Left hindlimb (tissue), 1 donor: ENCODE measurements at regions not wholly inside any gene's neighbourhood (a gene's known extent, or its start where the extent isn't known, plus 50 kb on each side); places are given as distances from the start of the nearest gene placed in this dataset.

Source experiments
- DNase-seq: peaks from one replicate; pipeline ENCODE4 v3.0.0-alpha.2; 2018

DNA sequence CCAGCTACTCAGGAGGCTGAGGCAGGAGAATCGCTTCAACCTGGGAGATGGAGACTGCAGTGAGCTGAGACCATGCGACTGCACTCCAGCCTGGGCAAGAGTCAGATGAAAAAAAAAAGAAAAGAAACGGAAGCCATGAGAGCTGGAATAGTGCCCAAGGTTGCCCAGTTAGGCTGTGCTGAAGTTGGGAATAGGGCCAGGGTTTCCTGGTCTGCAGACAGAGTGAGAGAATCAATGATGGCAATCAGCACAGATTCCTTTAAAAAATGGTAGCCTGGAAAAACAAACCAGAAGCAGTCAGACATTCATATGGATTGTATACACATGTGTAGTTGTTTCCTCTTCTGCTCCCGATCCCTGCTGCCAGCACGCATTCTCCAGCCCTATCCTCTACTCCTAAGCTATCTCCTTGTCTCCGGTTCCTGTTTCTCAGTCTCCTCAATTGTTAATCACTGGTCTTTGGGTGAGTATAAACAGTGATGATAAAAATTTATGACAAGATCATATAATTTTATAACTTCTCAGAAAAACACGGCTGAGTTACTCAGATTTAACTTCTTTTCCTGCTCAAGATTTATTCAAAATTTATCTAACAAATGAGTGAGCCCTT, 316.2 kb upstream of the UMPS start:
- DNase-seq, result no peak

DNA sequence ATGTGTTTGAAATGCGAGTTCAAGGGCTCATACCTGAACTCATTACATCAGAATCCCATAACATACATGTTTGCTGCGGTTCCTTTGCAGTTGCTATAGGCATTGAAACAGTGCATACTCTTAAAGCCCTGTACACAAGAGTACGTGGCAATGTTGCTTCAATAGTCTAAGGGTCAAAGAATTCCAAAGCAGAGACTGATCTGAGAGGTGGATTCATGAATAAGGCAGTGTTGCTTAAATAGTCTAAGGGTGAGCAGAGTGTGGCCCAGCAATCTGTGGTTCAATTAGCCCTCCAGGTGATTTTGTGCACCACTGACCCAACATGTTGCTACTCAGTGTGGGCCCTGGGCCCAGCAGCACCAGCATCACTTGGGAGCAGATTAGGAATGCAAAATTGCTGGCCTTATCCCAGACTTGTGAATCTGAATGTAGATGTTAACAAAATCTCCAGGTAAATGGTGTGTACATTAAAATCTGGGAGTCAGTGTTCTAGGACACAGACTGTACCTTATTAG, 314.7 kb upstream of the UMPS start:
- DNase-seq, result no peak

DNA sequence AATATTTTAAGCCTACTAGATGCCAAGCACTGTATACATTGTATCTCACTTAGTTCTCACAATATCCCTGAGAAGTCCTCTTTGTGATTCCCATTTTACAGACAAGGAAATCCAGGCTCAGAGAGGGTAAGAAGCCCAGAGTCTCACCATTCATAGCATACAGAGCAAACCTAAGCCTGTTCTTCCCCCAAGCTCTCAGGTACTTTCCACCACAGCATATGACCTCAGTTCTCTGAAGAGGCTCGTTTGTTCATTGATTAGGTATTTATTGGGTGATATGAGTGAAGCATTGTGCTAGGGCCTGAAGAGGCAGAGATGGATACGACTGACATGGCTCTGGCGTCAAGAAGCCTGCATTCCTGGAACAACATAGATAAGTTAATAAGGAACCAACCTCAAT, 310.9 kb upstream of the UMPS start:
- no peak for DNase-seq

DNA sequence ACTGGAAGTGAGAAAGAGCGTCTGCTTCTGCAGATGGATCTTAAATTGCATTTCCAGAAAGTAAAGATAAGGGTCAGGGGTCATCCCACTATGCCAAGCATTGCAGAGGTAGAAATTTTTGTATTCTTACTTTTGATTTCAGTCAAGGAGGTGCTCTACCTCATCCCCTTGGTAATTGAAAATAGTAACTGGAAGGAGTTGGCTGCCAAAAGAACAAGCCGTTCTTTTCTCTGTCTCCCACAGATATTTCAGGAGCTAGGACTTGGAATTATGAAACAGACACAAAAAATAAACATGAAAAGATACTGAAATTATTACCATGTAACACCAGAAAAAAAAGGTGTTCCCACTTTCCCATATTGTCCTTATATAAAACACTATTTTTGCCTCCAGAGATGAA, 309.9 kb upstream of the UMPS start:
- no peak for DNase-seq

DNA sequence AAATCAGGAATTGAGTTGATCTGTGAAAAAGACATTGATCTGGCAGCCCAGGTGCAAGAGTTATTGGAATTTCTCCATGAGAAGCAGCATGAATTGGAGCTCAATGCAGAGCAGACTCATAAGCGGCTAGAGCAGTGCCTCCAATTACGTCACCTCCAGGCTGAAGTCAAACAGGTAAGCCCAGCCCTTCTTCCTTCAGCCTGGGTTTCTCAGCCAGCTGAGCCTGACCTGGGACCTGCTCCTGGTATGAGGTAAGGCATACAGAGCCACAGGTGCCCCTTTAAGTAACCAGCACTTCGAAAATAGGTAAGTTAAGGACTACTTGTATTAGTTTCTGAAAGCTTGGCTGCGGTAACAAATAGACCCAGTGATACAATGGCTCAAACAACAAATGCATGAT, 307.4 kb upstream of the UMPS start:
- DNase-seq, result no peak

DNA sequence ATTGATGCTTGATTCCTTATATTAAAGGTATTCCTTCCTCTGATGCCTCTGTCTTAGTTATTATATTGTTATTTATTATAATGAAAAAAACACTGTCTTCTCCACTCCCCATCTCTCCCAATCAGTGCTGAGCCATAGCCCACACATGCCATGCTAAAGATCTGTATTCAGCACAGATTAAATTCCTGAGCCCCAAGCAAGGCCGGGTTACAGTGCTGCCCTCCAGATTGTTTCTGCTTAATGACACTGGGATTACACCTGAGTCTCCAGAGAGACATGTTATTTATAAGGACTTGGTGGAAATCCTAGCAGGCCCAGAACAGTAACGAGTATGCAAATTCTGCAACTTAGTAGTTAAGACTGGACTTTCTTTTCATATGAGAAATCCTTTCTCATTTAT, 305.9 kb upstream of the UMPS start:
- no peak for DNase-seq

DNA sequence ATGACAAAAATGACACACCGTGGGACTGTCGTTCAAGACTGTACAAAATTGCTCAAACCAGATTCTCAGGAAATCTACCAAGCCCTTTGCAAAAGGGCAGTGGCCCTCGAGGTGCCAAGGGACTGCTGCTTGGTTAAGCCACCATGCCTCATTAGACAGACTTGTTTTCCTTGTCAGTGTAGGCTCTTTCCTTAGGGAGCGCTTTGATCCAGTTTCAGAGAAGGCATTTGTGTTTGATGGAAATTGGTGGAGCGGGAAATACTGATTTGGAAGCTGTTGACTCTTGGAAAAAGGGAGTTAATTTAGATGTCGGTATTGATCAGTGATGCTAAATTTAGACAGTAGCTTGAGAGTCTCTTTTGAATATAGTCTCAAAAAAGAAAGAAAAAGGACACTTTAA, 304.3 kb upstream of the UMPS start:
- DNase-seq, result no peak

DNA sequence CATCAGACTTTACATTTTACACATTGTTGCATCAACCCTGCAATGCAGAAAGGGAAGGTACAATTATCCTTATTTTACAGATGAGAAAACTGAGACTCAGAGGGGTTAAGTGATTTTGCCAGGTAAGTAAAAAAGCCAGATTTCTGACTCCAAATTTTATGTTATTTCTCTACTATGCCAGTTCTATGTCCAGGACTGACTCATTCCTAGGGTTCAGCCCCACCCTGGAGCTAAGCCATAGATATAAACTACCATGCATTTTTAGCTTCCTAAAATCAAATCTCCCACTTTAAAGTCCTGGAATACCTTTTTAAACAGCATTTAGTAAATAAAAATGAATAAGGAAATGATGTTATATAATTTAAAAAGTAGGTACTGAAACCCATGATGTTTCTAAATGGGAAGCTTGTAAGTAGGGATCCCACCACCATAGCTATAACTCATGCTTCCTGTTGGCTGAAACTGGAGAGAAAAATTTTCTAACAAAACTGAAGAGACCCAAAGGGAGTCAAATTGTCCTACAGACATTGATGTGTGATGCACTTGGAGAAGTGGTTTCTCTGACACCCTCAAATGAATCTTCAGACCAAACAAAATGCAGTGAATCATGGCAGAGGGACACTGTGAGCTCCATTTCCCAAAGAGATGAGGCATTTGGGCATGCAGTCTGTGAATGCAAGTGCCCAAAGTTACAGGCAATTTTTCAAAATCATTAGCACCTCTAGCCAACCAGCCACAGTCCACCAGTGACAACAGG, 301.7 kb upstream of the UMPS start:
- DNase-seq, result no peak

DNA sequence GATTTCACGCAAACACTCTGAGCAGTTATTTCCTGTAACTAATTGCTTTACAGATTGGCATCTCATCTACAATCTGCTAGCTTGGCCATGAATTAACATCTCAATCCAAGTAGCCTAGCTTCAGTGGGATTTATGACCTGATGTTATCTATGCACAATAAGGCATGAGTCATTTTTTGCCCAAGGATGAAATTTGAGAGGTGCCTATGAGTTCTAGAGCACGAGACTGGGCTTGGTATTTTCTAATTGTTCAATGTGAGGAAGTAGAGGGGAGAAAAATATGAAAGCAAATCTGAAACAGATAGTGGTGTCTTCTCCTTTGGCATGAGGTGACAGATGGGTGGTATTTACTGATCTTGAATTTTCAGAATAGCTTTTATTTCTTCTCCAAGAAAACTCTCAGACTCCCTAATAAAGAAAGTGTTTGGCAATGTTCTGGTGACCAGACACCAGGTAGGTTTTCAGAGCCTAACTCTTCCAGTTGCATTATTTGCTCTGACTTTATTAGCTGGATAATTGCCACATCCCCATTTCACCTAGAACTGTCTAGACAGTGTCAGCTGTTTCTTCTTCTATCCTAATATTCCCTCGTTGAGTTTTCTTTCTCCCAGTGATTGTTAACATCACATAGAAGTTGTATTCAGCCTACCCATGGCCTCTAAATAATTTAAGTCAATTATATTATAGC, 301.0 kb upstream of the UMPS start:
- DNase-seq, result no peak

DNA sequence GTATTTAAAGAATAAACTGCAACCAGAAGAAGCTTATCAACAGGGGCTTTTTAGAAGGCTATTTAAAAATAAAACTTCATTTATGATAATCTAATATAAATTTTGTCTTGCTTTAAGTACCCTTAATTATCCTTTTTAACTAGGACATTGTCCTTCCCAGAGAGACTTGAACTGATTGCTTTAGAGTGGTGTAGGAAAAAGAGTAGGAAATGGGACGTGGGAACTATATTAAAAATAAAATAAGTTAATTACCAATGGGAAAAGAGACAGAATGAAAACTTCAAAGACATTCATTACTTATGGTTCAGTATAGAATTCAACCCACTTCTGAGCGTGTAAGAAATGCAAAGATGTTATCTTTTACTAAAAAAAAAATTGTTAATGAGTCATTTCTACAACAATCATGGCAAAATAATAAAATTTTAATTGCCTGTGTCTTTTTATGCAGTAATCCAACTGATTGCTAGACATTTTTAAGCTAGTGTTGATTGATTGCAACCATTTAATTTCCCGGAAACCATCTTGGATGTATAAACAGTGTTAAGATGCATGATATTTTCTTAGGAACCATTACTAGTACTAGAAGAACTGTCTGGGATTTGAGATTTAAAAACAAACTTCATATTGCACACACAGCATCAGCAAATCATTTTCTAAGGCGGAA, 298.8 kb upstream of the UMPS start:
- no peak for DNase-seq

DNA sequence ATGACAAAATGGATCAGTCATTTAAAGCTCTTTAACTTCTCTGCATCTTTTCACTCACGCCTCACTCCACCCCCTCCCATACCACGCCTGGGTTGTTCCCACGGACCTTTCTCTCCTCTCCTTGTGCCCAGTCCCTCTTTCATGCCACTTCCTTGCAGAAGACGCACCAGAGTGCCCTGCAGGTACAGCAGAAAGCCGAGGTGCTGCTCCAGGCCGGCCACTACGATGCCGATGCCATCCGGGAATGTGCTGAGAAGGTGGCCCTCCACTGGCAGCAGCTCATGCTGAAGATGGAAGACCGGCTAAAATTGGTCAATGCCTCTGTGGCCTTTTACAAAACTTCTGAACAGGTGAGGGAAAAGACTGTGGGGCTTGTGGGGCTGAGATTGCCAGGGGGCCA, 296.1 kb upstream of the UMPS start:
- DNase-seq, result no peak

DNA sequence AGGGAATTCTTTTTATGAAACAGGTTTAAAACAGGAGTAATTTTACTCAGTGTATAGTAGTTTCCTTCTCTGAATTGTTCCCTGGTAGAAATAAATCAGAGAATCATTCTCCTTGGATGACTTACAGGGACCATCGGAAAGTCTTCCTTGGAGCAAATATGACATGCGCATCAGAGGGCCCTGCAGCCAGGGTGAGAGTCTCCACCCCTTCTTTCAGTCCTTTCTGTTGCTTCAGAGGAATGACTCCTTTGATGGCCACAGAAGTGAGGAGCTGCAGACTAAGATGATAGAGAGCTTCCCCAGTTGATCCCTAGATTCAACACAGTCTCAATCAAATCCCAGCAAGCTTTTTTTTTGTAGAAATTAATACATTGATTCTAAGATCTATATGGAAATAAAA, 294.8 kb upstream of the UMPS start:
- DNase-seq, result no peak

DNA sequence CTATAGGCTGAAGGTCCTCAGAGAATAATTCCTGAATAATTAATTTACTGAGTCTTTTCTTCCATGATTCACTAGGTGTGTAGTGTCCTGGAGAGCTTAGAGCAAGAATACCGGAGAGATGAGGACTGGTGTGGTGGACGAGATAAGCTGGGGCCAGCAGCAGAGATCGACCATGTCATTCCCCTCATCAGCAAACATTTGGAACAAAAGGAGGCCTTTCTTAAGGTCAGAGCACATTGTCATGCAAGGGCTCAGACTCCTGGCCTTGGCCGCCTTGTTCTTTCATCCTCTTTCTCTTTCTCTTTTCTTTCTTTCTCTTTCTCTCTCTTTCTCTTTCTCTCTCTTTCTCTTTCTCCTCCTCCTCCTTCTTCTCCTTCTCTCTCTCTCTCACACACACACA, 291.4 kb upstream of the UMPS start:
- no peak for DNase-seq

DNA sequence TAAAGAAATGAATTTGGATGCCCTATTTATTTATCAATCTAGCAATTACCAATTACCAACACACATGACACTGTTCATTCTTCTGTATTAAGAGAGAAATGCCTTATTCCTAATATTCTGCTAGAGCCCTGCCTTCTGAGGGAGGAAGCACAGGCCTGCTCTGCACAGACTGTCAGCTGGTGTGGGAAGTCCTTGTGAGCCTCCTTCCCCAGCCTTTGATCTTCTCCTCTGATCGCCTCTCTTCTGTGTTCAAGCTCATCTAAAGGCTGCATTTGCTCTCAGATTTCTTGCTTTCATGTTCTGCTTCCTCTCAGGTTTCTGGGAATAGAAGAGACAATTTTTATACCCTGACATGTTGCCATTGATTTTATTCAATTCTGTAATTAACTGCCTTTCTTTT, 290.6 kb upstream of the UMPS start:
- no peak for DNase-seq

DNA sequence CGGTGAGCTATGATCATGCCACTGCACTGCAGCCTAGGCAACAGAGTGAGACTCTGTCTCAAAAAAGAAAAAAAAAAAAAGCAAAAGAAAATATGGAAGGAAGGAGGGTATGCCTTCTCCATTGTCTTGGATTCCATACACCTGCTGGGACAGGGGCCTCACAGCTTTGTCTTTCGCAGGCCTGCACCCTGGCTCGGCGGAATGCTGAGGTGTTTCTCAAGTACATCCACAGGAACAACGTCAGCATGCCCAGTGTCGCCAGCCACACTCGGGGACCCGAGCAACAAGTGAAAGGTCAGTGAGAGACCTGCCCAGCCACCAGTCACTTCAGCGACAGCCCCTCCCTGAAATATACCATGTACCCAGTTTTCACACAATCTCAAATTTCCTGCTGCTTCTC, 288.5 kb upstream of the UMPS start:
- DNase-seq, result no peak

DNA sequence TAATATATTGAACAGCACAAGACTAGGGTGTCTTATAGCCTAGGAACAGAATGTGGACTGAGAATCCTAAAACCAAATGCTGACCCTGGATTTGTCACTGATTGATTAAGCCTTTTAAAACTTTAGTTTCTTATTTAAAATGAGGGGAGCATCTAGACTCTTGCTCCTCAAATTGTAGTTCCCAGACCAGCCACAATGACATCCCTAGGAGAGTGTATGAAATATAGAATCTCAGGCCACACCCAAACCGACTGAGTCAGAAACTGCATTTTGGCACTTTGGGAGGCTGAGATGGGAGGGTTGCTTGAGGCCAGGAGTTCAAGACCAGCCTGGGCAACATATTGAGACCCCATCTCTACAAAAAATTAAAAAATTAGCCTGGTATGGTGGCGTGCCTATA, 287.8 kb upstream of the UMPS start:
- no peak for DNase-seq

DNA sequence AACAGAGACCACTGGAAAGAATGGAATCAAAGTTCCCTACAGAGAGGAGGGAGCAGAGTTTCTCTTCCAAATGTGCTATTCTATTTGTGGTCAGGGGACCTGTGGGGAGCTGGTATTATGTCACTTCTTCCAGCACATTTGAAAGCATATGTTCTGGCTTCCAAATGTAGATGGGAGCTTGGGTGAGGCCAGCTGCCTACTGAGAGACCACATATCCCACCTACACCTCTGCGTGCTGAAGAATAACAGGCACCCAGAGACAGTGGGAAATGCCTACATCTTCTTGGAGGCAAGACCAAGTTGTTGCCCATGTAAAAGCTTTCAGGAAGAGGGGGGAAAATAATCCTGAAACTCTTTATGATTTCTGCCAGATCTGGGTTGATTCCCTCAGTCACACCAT, 286.8 kb upstream of the UMPS start:
- DNase-seq, result no peak

DNA sequence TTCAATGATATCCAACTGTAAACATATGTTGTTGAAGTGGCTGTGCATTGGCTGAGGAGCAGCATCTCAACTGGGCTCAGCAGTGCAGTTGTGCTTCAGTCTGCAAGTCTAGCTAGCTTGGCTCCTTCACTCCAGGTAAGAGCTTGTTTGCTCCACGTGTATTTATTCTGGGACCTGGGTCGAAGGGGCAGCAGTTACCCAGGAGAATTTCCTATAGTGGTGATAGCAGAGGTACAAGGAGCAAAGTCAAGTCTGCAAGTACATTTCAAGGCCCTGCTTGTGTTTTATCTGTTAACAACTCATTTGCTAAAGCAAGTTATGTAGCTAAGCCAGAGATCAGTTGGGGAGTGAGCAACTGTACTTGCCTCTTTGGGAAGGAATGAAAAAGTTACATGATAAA, 286.2 kb upstream of the UMPS start:
- no peak for DNase-seq

DNA sequence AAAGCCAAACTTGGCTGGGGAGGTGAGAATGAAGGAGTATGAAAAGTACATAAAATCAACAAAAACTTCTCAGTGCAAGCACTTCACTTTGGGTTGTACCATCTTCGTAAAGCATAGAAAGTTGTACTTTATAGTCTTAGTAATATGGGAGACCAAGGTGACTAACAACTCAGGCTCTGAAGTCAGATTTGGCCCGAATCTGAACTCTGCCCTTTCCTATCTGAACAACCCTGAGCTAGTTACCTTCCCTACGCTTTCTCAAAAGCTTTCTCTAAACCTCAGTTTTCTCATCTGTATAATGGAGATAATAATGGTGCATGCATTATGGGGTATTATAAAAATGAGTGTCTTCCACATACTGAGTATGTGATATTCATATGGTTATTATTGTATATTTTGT, 285.4 kb upstream of the UMPS start:
- DNase-seq, result no peak

DNA sequence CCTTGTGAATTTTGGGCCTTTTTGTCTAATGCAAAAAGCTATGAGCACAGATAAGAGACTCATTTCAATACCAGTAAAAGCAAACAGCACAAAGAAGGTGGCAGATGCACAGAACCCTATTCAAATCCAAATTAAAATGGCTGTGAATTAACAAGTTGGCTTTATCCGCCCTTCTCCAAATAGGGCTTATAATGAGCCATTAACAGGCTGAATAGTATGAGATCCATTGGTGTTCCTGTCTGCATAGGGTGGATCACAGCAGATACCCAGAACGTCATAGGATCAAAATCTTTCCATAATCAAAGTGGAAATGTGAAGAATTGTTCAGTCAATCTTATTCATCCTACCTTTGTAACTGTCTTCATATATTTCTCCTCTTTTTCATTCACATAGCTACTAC, 282.4 kb upstream of the UMPS start:
- DNase-seq, result no peak

DNA sequence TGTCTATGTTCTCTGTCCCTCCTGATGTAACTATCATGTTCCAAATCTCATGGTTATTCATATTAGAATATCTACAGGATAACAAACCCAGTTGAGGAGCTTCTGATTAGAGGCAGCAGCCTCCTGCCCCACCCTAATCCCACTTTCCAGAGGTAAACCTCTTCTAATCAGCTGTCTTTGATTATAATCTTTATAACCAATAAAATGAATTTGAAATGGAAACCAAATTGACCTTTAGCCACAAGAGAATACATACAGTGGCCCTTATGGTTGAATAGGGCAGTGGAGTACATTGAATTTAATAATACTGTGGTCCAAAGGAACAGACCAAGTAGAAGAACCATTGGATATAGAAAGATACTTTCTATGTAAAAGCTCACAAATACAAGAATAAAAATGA, 281.3 kb upstream of the UMPS start:
- DNase-seq, result no peak

DNA sequence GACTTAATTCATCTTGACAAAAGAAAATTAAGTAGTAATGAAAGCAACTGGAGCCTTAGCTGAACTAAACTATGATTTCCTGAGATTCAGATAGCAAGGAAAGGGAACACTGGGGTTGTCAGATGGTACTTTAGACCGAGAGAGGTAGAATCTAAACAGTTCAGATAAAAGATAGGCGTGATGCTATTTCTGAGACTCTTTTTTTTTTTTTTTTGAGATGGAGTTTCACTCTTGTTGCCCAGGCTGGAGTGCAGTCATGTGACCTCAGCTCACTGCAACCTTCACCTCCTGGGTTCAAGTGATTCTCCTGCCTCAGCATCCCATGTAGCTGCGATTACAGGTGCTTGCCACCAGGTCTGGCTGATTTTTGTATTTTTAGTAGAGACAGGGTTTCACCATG, 279.9 kb upstream of the UMPS start:
- DNase-seq, result no peak

DNA sequence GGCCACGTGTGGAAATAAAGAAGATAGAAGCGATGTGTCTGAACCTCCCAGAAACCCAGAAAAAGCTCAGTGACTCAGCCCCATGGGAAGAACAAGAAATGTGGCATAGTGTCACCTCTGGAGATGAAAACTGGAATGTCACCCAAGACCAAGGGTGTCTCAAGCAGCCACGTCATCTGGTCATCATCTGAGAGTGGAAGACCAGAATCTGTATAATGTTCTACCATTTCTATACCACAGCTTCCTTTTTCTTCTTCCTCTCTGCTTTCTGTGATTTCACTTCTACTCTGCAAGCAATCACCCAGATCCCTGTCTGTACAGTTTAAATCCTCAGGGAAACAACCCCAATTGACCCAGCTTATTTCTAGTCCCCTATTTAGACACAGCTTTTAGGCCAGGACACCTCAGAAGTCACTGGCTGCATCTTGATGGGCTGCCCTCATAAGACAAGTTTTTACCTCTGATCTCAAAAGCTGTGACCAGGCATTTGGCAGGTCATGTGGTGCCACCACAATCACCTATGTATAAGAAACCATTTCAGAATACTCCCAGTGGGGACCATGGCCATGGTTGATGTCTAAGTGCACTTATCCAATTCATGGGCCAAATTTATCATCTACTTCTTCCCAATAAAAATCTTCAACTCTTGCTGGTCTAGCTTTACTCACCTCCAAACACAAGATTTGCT, 278.5 kb upstream of the UMPS start:
- no peak for DNase-seq
